NCI-H748 (cell line): ENCODE measurements at regions not wholly inside any gene's neighbourhood (a gene's known extent, or its start where the extent isn't known, plus 50 kb on each side); places are given as distances from the start of the nearest gene placed in this dataset.

Experiments used
- DNase-seq: peaks from one replicate; lab custom pipeline; 2025; ENCODE audit not compliant: unreplicated experiment; lab: John Stamatoyannopoulos, UW

- no peak for DNase-seq
Observed at GRCh38 chr12:23060161-23060560, 435.2 kb downstream of the ETNK1 start.

- DNase-seq, result no peak
Observed at GRCh38 chr12:23063206-23063605, 438.2 kb downstream of the ETNK1 start.

GRCh38 chr12:23066095-23066494, 441.1 kb downstream of the ETNK1 start:
- no peak for DNase-seq

GRCh38 chr12:23083267-23083666, 458.3 kb downstream of the ETNK1 start:
- DNase-seq, result peak; percentile 64

GRCh38 chr12:23084236-23084995, 459.4 kb downstream of the ETNK1 start:
- DNase-seq, result peak; percentile 86

- no peak for DNase-seq
Observed at GRCh38 chr12:23088594-23088993, 463.6 kb downstream of the ETNK1 start.

- DNase-seq, result no peak
Observed at GRCh38 chr12:23093488-23093887, 468.5 kb downstream of the ETNK1 start.

GRCh38 chr12:23096321-23096720, 471.4 kb downstream of the ETNK1 start:
- no peak for DNase-seq

- peak; percentile 50 for DNase-seq
Observed at GRCh38 chr12:23098110-23098509, 473.1 kb downstream of the ETNK1 start.

GRCh38 chr12:23098517-23098916, 473.5 kb downstream of the ETNK1 start:
- peak; percentile 93 for DNase-seq

- DNase-seq, result peak; percentile 61
Observed at GRCh38 chr12:23099104-23099503, 474.1 kb downstream of the ETNK1 start.

GRCh38 chr12:23099604-23100003, 474.6 kb downstream of the ETNK1 start:
- DNase-seq, result no peak

- DNase-seq, result no peak
Observed at GRCh38 chr12:23108957-23109356, 484.0 kb downstream of the ETNK1 start.

GRCh38 chr12:23113781-23114180, 488.8 kb downstream of the ETNK1 start:
- DNase-seq, result no peak

GRCh38 chr12:23115984-23116383, 491.0 kb downstream of the ETNK1 start:
- DNase-seq, result no peak

- DNase-seq, result no peak
Observed at GRCh38 chr12:23126794-23127193, 501.8 kb downstream of the ETNK1 start.

- no peak for DNase-seq
Observed at GRCh38 chr12:23127701-23128100, 502.7 kb downstream of the ETNK1 start.

- no peak for DNase-seq
Observed at GRCh38 chr12:23128462-23128861, 503.5 kb downstream of the ETNK1 start.

GRCh38 chr12:23132357-23132756, 507.4 kb downstream of the ETNK1 start:
- DNase-seq, result no peak

GRCh38 chr12:23133471-23133870, 508.5 kb downstream of the ETNK1 start:
- DNase-seq, result no peak

- no peak for DNase-seq
Observed at GRCh38 chr12:23139026-23139425, 514.1 kb downstream of the ETNK1 start.

GRCh38 chr12:23140710-23141109, 515.7 kb downstream of the ETNK1 start:
- DNase-seq, result no peak

- DNase-seq, result no peak
Observed at GRCh38 chr12:23141335-23141734, 516.4 kb downstream of the ETNK1 start.
